ENCODE measurements at regions not wholly inside any gene's neighbourhood (a gene's known extent, or its start where the extent isn't known, plus 50 kb on each side); places are given as distances from the start of the nearest gene placed in this dataset.

- no peaks in the 10 kb centered on the region for H3K27me3 ChIP-seq (ENCODE audit: insufficient read depth, poor library complexity, severe bottlenecking)
- TF ChIP-seq POLR2AphosphoS5 (IDR thresholded peaks at IDR 0.05; ENCODE audit: low read depth) (no peak), GABPA (IDR thresholded peaks at IDR 0.05; ENCODE audit: low read depth) (no peak), SPI1 (IDR thresholded peaks at IDR 0.05; ENCODE audit: borderline replicate concordance, low read depth) (no peak)
- TF ChIP-seq, protein P1, sequence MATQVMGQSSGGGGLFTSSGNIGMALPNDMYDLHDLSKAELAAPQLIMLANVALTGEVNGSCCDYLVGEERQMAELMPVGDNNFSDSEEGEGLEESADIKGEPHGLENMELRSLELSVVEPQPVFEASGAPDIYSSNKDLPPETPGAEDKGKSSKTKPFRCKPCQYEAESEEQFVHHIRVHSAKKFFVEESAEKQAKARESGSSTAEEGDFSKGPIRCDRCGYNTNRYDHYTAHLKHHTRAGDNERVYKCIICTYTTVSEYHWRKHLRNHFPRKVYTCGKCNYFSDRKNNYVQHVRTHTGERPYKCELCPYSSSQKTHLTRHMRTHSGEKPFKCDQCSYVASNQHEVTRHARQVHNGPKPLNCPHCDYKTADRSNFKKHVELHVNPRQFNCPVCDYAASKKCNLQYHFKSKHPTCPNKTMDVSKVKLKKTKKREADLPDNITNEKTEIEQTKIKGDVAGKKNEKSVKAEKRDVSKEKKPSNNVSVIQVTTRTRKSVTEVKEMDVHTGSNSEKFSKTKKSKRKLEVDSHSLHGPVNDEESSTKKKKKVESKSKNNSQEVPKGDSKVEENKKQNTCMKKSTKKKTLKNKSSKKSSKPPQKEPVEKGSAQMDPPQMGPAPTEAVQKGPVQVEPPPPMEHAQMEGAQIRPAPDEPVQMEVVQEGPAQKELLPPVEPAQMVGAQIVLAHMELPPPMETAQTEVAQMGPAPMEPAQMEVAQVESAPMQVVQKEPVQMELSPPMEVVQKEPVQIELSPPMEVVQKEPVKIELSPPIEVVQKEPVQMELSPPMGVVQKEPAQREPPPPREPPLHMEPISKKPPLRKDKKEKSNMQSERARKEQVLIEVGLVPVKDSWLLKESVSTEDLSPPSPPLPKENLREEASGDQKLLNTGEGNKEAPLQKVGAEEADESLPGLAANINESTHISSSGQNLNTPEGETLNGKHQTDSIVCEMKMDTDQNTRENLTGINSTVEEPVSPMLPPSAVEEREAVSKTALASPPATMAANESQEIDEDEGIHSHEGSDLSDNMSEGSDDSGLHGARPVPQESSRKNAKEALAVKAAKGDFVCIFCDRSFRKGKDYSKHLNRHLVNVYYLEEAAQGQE (IDR thresholded peaks at IDR 0.05; ENCODE audit: insufficient replicate concordance, low read depth), result no peak
- TF ChIP-seq, protein P2, sequence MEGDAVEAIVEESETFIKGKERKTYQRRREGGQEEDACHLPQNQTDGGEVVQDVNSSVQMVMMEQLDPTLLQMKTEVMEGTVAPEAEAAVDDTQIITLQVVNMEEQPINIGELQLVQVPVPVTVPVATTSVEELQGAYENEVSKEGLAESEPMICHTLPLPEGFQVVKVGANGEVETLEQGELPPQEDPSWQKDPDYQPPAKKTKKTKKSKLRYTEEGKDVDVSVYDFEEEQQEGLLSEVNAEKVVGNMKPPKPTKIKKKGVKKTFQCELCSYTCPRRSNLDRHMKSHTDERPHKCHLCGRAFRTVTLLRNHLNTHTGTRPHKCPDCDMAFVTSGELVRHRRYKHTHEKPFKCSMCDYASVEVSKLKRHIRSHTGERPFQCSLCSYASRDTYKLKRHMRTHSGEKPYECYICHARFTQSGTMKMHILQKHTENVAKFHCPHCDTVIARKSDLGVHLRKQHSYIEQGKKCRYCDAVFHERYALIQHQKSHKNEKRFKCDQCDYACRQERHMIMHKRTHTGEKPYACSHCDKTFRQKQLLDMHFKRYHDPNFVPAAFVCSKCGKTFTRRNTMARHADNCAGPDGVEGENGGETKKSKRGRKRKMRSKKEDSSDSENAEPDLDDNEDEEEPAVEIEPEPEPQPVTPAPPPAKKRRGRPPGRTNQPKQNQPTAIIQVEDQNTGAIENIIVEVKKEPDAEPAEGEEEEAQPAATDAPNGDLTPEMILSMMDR (IDR thresholded peaks at IDR 0.05; ENCODE audit: insufficient read depth, low read length), result no peak
- H3K4me3 ChIP-seq (replicated peaks; ENCODE audit: insufficient read depth, low read length), result no peak overlapping the region
- no peak for DNase-seq (ENCODE audit: low read depth in 1 of 2, low spot score in 1 of 2)
- no peak overlapping the region for H3K27ac ChIP-seq (replicated peaks)
These were observed 396.5 kb upstream of the C2CD4B start for GRCh38 chr15:62561571-62561970.

DNA sequence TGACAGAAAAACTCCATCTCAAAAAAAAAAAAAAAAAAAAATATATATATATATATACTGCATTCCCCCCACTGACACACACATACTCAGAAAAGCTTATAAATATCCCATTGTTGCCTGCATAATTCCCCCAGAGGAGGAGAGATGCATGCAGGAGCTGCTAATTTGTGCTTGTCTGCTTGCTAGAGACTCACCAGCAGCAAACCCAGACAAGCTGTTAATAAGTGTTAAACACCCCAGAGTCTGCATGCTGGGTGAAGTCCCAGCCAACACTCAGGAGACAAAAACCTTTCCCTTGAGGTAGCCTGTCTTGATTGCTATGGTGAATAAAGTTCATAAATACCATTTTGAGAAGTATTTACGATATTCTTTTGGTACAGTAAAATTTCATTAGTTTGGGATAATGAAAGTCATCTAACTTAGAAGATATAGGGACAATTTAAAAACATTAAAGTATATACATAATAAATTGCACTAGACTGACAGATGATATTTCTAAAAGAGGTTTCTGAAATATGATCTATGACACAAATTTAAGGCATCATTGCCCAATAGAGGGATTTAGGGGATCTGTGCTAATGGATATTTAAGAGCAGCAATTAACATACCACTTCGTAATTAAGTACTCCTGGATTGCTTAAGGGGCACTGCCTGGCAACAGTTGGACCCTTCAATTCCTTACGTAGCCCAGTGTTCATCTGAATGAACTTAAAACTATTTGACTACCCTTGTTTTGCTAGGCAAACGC is 400.0 kb upstream of the C2CD4B start:
- TF ChIP-seq, protein P1 (IDR thresholded peaks at IDR 0.05; ENCODE audit: insufficient replicate concordance, low read depth), result no peak
- TF ChIP-seq, protein P2 (IDR thresholded peaks at IDR 0.05; ENCODE audit: insufficient read depth, low read length), result no peak
- no peak for TF ChIP-seq POLR2AphosphoS5 (IDR thresholded peaks at IDR 0.05; ENCODE audit: low read depth)
- no peak for TF ChIP-seq GABPA (IDR thresholded peaks at IDR 0.05; ENCODE audit: low read depth)
- TF ChIP-seq SPI1 (IDR thresholded peaks at IDR 0.05; ENCODE audit: borderline replicate concordance, low read depth), result no peak
- Histone ChIP-seq H3K27me3 (ENCODE audit: insufficient read depth, poor library complexity, severe bottlenecking) (no peaks in the 10 kb centered on the region), H3K4me3 (replicated peaks; ENCODE audit: insufficient read depth, low read length) (no peak overlapping the region), H3K27ac (replicated peaks) (no peak overlapping the region)
- no peak for DNase-seq (ENCODE audit: low read depth in 1 of 2, low spot score in 1 of 2)

DNA sequence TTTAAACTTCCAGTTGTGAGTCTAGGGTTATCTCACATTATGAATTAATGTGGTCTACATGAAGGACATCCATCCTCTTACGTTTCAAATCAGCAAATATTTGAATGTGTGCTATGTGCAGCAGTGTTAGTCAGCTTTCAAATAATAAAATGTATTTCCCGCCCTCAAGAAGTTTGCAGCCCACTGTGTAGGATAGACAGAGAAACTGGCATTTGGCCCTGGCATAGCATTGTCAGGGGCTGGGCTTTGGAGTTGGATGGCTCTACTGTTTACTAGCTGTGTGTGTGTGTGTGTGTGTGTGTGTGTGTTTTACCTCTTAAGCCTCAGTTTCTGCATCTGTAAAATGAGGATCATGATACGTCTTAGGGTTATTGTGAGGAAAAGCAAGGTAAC is 400.5 kb upstream of the C2CD4B start:
- no peak for TF ChIP-seq SPI1 (IDR thresholded peaks at IDR 0.05; ENCODE audit: borderline replicate concordance, low read depth)
- no peaks in the 10 kb centered on the region for H3K27me3 ChIP-seq (ENCODE audit: insufficient read depth, poor library complexity, severe bottlenecking)
- H3K27ac ChIP-seq (replicated peaks), result no peak overlapping the region
- H3K4me3 ChIP-seq (replicated peaks; ENCODE audit: insufficient read depth, low read length), result no peak overlapping the region
- no peak for DNase-seq (ENCODE audit: low read depth in 1 of 2, low spot score in 1 of 2)

DNA sequence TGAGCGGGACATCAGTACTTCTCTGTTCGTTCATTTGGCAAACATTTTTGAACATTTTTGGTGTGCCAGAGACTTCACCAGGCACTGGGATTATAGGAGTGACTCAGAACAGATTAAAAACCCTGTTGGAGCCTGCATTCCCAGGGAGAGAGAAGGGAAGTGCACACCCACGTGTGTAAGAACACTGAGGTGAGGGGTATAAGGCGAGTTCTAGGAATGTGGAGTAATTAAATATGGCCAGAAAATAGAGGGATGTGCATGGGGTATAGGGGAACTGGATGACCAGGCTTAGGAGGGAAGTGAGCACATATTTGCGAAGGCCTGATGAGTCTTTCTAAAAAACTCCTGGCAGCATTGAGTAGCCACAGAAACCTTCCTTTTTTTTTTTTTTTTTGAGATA is 401.2 kb upstream of the C2CD4B start:
- no peak for DNase-seq (ENCODE audit: low read depth in 1 of 2, low spot score in 1 of 2)
- H3K27me3 ChIP-seq (ENCODE audit: insufficient read depth, poor library complexity, severe bottlenecking), result no peaks in the 10 kb centered on the region
- H3K27ac ChIP-seq (replicated peaks), result no peak overlapping the region
- TF ChIP-seq GABPA (IDR thresholded peaks at IDR 0.05; ENCODE audit: low read depth) (no peak), SPI1 (IDR thresholded peaks at IDR 0.05; ENCODE audit: borderline replicate concordance, low read depth) (no peak)
- TF ChIP-seq, protein P1 (IDR thresholded peaks at IDR 0.05; ENCODE audit: insufficient replicate concordance, low read depth), result no peak
- H3K4me3 ChIP-seq (replicated peaks; ENCODE audit: insufficient read depth, low read length), result no peak overlapping the region
